Kidney (tissue), 13 donors: ENCODE measurements at regions not wholly inside any gene's neighbourhood (a gene's known extent, or its start where the extent isn't known, plus 50 kb on each side); places are given as distances from the start of the nearest gene placed in this dataset.

Source experiments
- DNase-seq, 5 donors: peaks; one replicate each; pipeline ENCODE4 v3.0.0-alpha.2; 2013 to 2020
- FAIRE-seq: peaks from 2 replicates; lab custom pipeline; 2012; peaks lifted over from hg19 to GRCh38; lab: Jason Lieb, UNC
- H3K27ac ChIP-seq, 2 donors: one replicate each; pipeline ENCODE4 v1.7.0; 2013; ENCODE audit warnings: low read depth in 2 of 2, low read length in 2 of 2, inconsistent platforms in 1 of 2
- H3K27me3 ChIP-seq: one replicate; pipeline ENCODE4 v1.7.1; 2013; ENCODE audit warnings: low read length, inconsistent platforms; ENCODE audit not compliant: control insufficient read depth, insufficient read depth
- H3K36me3 ChIP-seq, 3 donors: one replicate each; pipeline versions ENCODE4 v1.7.0 to v1.7.1; 2013; ENCODE audit warnings: low read length in 3 of 3, control low read depth in 1 of 3, inconsistent platforms in 1 of 3; ENCODE audit not compliant: insufficient read depth in 3 of 3, control insufficient read depth in 2 of 3
- H3K4me1 ChIP-seq, 3 donors: one replicate each; pipeline versions ENCODE4 v1.7.0 to v1.7.1; 2013; ENCODE audit warnings: low read length in 3 of 3, inconsistent platforms in 1 of 3, low read depth in 1 of 3; ENCODE audit not compliant: control insufficient read depth in 2 of 3, insufficient read depth in 2 of 3
- H3K4me3 ChIP-seq, 3 donors: one replicate each; pipeline versions ENCODE4 v1.7.0 to v1.8.1; 2013; ENCODE audit warnings: low read length in 3 of 3, control low read depth in 1 of 3, inconsistent platforms in 1 of 3
- H3K9ac ChIP-seq, 3 donors: one replicate each; pipeline versions ENCODE4 v1.7.0 to v1.7.1; 2013; ENCODE audit warnings: low read length in 3 of 3, control low read depth in 1 of 3, inconsistent platforms in 1 of 3
- H3K9me3 ChIP-seq, 3 donors: one replicate each; pipeline versions ENCODE4 v1.7.0 to v1.7.1; 2013; ENCODE audit warnings: low read length in 3 of 3, control low read depth in 1 of 3, inconsistent platforms in 1 of 3; ENCODE audit not compliant: control insufficient read depth in 2 of 3, insufficient read depth in 1 of 3
- intact Hi-C: fragments of 100-400 bp; cut with DNase I; formaldehyde crosslinking; loops from one replicate; pipeline ENCODE4 v1.11.1; 2022
- TF ChIP-seq, protein P1 (sequence below): IDR thresholded peaks from 3 replicates; pipeline ENCODE4 v1.5.1; 2012; ENCODE audit warnings: mild to moderate bottlenecking, moderate library complexity, borderline replicate concordance; ENCODE audit not compliant: insufficient read depth; ENCODE audit errors: extremely low read depth
- donor health status: control.
- donor health status: control.
- donor health status: control.
- donor health status: control.
- donor health status: control.
- donor health status: DM: yes; HTN: yes; CAD: no.
- donor health status: Normal renal cell carcinoma (clear cell type).

DNA sequence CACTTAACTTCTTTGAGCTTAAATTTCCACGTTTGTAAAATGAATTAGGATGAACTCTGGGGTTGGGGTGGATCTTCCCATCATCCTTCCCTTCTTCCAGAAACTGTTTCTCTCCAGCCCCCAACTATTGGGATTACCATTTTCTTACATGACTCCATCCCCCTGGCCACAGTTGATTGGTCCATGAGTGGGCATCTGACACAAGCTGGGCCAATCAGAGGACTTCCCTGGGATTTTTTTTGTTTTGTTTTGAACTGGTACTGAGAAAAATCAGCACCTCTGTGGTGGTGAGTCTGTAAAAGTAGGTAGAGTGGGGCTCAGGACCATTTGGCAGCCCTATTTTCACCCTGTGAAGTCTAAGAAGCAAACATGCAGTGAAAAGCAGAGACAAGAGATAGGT is 118.0 kb upstream of the SERTAD2 start:
- no peak for FAIRE-seq

DNA sequence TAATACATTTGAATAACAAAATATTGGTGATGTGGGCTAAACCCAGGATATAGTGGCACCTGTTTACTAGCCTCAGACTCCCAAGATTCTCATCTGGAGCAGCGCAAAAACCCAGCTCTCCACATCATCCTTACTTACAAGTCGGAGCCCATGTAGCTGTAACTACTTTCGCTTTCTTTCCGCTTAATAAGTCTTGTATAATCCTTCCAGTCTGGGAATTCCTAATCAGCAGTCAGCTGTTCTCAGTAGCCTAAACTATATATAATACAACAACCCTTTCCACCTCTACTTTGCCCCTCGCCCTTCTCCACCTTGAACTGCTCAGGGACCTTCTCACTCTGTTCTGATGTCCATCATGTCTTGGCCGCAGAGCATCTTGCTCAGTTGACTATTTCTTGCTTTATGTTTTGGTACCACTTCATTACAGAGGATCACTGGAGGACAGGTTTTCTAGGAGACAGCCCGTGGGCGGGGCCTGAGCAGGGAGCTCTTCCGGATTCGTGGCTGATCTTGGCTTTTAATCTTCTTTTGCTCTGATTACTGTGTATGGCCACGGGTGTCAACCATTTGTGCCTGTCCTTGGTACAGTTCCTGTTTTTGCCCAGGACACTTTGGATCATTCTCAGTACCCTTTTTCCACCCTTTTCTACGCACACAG is 119.9 kb upstream of the SERTAD2 start:
- no peak for DNase-seq
- Histone ChIP-seq H3K27ac (no peak overlapping the region), H3K9ac (no peak overlapping the region), H3K9me3 (no peaks in the 10 kb centered on the region), H3K27me3 (no peaks in the 10 kb centered on the region), H3K4me1 (no peaks in the 10 kb centered on the region), H3K36me3 (no peaks in the 10 kb centered on the region), H3K4me3 (no peak overlapping the region)
- no peak for FAIRE-seq
- intact Hi-C loops = no loop called here
- TF ChIP-seq, protein P1, sequence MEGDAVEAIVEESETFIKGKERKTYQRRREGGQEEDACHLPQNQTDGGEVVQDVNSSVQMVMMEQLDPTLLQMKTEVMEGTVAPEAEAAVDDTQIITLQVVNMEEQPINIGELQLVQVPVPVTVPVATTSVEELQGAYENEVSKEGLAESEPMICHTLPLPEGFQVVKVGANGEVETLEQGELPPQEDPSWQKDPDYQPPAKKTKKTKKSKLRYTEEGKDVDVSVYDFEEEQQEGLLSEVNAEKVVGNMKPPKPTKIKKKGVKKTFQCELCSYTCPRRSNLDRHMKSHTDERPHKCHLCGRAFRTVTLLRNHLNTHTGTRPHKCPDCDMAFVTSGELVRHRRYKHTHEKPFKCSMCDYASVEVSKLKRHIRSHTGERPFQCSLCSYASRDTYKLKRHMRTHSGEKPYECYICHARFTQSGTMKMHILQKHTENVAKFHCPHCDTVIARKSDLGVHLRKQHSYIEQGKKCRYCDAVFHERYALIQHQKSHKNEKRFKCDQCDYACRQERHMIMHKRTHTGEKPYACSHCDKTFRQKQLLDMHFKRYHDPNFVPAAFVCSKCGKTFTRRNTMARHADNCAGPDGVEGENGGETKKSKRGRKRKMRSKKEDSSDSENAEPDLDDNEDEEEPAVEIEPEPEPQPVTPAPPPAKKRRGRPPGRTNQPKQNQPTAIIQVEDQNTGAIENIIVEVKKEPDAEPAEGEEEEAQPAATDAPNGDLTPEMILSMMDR = no peak

More for the DNA sequence above, 118.0 kb upstream of the SERTAD2 start:
- no peak overlapping the region for H3K4me3 ChIP-seq
- TF ChIP-seq, protein P1 = no peak
- no peaks in the 10 kb centered on the region for H3K9me3 ChIP-seq
- intact Hi-C loops = no loop called here
- H3K36me3 ChIP-seq = no peaks in the 10 kb centered on the region
- no peaks in the 10 kb centered on the region for H3K27me3 ChIP-seq
- no peak overlapping the region for H3K9ac ChIP-seq
- DNase-seq = no peak
- no peak overlapping the region for H3K27ac ChIP-seq
- no peaks in the 10 kb centered on the region for H3K4me1 ChIP-seq

DNA sequence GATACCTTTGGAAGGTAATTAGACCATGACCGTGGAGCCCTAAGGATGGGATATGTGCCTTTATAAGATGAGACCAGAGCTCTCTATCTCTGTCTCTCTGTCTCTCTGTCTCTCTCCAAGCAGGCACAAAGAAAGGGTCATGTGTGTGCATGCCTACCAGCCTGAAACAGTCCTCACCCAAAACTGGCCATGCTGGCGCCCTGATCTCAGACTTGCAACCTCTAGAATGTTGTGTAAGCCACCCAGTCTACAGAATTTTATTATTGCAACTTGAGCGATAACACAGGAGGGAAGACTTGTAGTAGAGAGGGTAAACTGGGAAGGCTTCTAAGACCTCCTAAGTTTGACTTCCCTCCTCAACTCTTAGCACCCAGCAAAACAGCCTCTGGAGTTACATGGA is 124.1 kb upstream of the SERTAD2 start:
- no peaks in the 10 kb centered on the region for H3K36me3 ChIP-seq
- no peaks in the 10 kb centered on the region for H3K9me3 ChIP-seq
- H3K27me3 ChIP-seq = no peaks in the 10 kb centered on the region
- TF ChIP-seq, protein P1 = no peak
- FAIRE-seq (no peak), DNase-seq (no peak)
- H3K4me1 ChIP-seq = peaks cover 0 to 2% (median 0%) of the 10 kb centered on the region in 3 donors
- H3K9ac ChIP-seq = no peak overlapping the region
- no peak overlapping the region for H3K27ac ChIP-seq
- no peak overlapping the region for H3K4me3 ChIP-seq
- intact Hi-C loops = no loop called here
